Vagina (tissue), 2 donors: ENCODE measurements at regions not wholly inside any gene's neighbourhood (a gene's known extent, or its start where the extent isn't known, plus 50 kb on each side); places are given as distances from the start of the nearest gene placed in this dataset.

Experiments used
- DNase-seq, 2 donors: peaks; one replicate each; pipeline ENCODE4 v3.0.0-alpha.2; 2017; ENCODE audit errors: extremely low spot score in 2 of 2
- H3K27ac ChIP-seq: fragments of 200-600 bp; sonication (generic); one replicate; pipeline ENCODE4 v1.5.1; 2019
- H3K27me3 ChIP-seq: fragments of 200-600 bp; sonication (generic); one replicate; pipeline ENCODE4 v1.5.1; 2019
- H3K36me3 ChIP-seq, 2 donors: fragments of 200-600 bp; sonication (generic); one replicate each; pipeline ENCODE4 v1.5.1; 2017 to 2019
- H3K4me1 ChIP-seq: fragments of 200-600 bp; sonication (generic); one replicate; pipeline ENCODE4 v1.5.1; 2019
- H3K4me3 ChIP-seq, 2 donors: fragments of 200-600 bp; sonication (generic); 1 replicate in 1 of 2; 2 replicates in 1 of 2; pipeline ENCODE4 v1.5.1; 2016 to 2019
- H3K9me3 ChIP-seq: fragments of 200-600 bp; sonication (generic); one replicate; pipeline ENCODE4 v1.5.1; 2019
- CTCF ChIP-seq, 3 experiments: fragments of 450-650 bp in 2 of 3; fragments of 200-600 bp in 1 of 3; sonication (generic) in 1 of 3; IDR thresholded peaks; one replicate each; pipeline ENCODE4 v1.5.1; 2017 to 2019; ENCODE audit warnings: antibody characterized with exemption in 3 of 3, mild to moderate bottlenecking in 2 of 3, moderate library complexity in 2 of 3
- POLR2A ChIP-seq, 2 donors: fragments of 450-650 bp; IDR thresholded peaks; one replicate each; pipeline ENCODE4 v1.6.1; 2017; ENCODE audit warnings: antibody characterized with exemption in 2 of 2, mild to moderate bottlenecking in 2 of 2, moderate library complexity in 2 of 2
- POLR2AphosphoS5 ChIP-seq, 2 donors: sonication (generic); formaldehyde crosslinking; IDR thresholded peaks; one replicate each; pipeline ENCODE4 v1.9.0; 2017; ENCODE audit warnings: antibody characterized with exemption in 2 of 2, mild to moderate bottlenecking in 2 of 2, low read depth in 1 of 2; ENCODE audit not compliant: insufficient read depth in 1 of 2
- intact Hi-C: fragments of 100-400 bp; cut with DNase I; formaldehyde crosslinking; loops from one replicate; pipeline ENCODE4 v1.15.1; 2023

- H3K36me3 ChIP-seq, result no peaks in the 10 kb centered on the region
- no peaks in the 10 kb centered on the region for H3K9me3 ChIP-seq
- no peak for TF ChIP-seq POLR2AphosphoS5 (IDR thresholded peaks at IDR 0.05; ENCODE audit: insufficient read depth in 1 of 2, low read depth in 1 of 2)
- no peak for TF ChIP-seq POLR2A (IDR thresholded peaks at IDR 0.05)
- TF ChIP-seq CTCF (IDR thresholded peaks at IDR 0.05), result no peak
- H3K4me3 ChIP-seq, result no peak overlapping the region
- no peak for DNase-seq
- H3K27me3 ChIP-seq, result no peaks in the 10 kb centered on the region
- intact Hi-C loops, result no loop called here
- no peaks in the 10 kb centered on the region for H3K4me1 ChIP-seq
- no peak overlapping the region for H3K27ac ChIP-seq
Observed at GRCh38 chr4:138305050-138305449, 62.9 kb upstream of the SLC7A11 start.

- H3K4me3 ChIP-seq, result no peak overlapping the region
- H3K4me1 ChIP-seq, result no peaks in the 10 kb centered on the region
- no peak overlapping the region for H3K27ac ChIP-seq
- TF ChIP-seq POLR2A (IDR thresholded peaks at IDR 0.05) (no peak), CTCF (IDR thresholded peaks at IDR 0.05) (no peak), POLR2AphosphoS5 (IDR thresholded peaks at IDR 0.05; ENCODE audit: insufficient read depth in 1 of 2, low read depth in 1 of 2) (no peak)
- H3K27me3 ChIP-seq, result no peaks in the 10 kb centered on the region
- intact Hi-C loops, result no loop called here
- no peaks in the 10 kb centered on the region for H3K36me3 ChIP-seq
- no peak for DNase-seq
- no peaks in the 10 kb centered on the region for H3K9me3 ChIP-seq
Observed at GRCh38 chr4:138301536-138301935, 59.4 kb upstream of the SLC7A11 start.

- Histone ChIP-seq H3K9me3 (no peaks in the 10 kb centered on the region), H3K27ac (no peak overlapping the region), H3K4me3 (no peak overlapping the region), H3K36me3 (no peaks in the 10 kb centered on the region), H3K4me1 (no peaks in the 10 kb centered on the region), H3K27me3 (no peaks in the 10 kb centered on the region)
- no peak for DNase-seq
- intact Hi-C loops, result no loop called here
- no peak for TF ChIP-seq POLR2A (IDR thresholded peaks at IDR 0.05)
- no peak for TF ChIP-seq CTCF (IDR thresholded peaks at IDR 0.05)
- TF ChIP-seq POLR2AphosphoS5 (IDR thresholded peaks at IDR 0.05; ENCODE audit: insufficient read depth in 1 of 2, low read depth in 1 of 2), result no peak
Observed at GRCh38 chr4:138300616-138301015, 58.5 kb upstream of the SLC7A11 start.

- Histone ChIP-seq H3K36me3 (no peaks in the 10 kb centered on the region), H3K9me3 (no peaks in the 10 kb centered on the region), H3K27me3 (no peaks in the 10 kb centered on the region), H3K4me3 (no peak overlapping the region), H3K27ac (no peak overlapping the region), H3K4me1 (no peaks in the 10 kb centered on the region)
- intact Hi-C loops, result no loop called here
- TF ChIP-seq POLR2AphosphoS5 (IDR thresholded peaks at IDR 0.05; ENCODE audit: insufficient read depth in 1 of 2, low read depth in 1 of 2) (no peak), CTCF (IDR thresholded peaks at IDR 0.05) (no peak), POLR2A (IDR thresholded peaks at IDR 0.05) (no peak)
- no peak for DNase-seq
Observed at GRCh38 chr4:138299881-138300280, 57.7 kb upstream of the SLC7A11 start.

GRCh38 chr4:138298866-138299265, 56.7 kb upstream of the SLC7A11 start:
- DNase-seq, result no peak
- no peak for TF ChIP-seq CTCF (IDR thresholded peaks at IDR 0.05)
- no peaks in the 10 kb centered on the region for H3K4me1 ChIP-seq
- no peaks in the 10 kb centered on the region for H3K27me3 ChIP-seq
- intact Hi-C loops, result no loop called here
- H3K9me3 ChIP-seq, result no peaks in the 10 kb centered on the region
- H3K4me3 ChIP-seq, result no peak overlapping the region
- H3K27ac ChIP-seq, result no peak overlapping the region
- H3K36me3 ChIP-seq, result no peaks in the 10 kb centered on the region
